B cell (primary cell): ENCODE measurements at regions not wholly inside any gene's neighbourhood (a gene's known extent, or its start where the extent isn't known, plus 50 kb on each side); places are given as distances from the start of the nearest gene placed in this dataset.
"Not testable (repeated sequence)": the region's sequence is repeated elsewhere in the genome, so short reads cannot be mapped to it uniquely, and the experiment has no call there.

Experiments
- ATAC-seq: fragments of 200-7000 bp; cut with Tn5 transposase; one replicate; pipeline ENCODE4 v1.10.0; 2021; ENCODE audit warnings: low read depth, mild to moderate bottlenecking, moderate number of reproducible peaks, moderate library complexity
- CTCF ChIA-PET: fragments of 350-600 bp; sonication (Branson Sonifier 250); formaldehyde crosslinking; loops from one replicate; lab custom pipeline; 2021; ENCODE audit warnings: antibody characterized with exemption, inconsistent platforms; lab: Charles Lee
- POLR2A ChIA-PET: fragments of 350-600 bp; sonication (Branson Sonifier 250); formaldehyde crosslinking; loops from one replicate; lab custom pipeline; 2021; ENCODE audit warnings: antibody characterized with exemption; lab: Charles Lee
- DNase-seq: peaks from one replicate; pipeline ENCODE4 v3.0.0; 2013
- H2AFZ ChIP-seq: 2 replicates; pipeline ENCODE4 v1.6.1; 2012; ENCODE audit warnings: mild to moderate bottlenecking, low read depth, low read length; ENCODE audit not compliant: insufficient read depth, poor library complexity, severe bottlenecking
- H3K27ac ChIP-seq, 2 donors: 1 replicate in 1 of 2; 2 replicates in 1 of 2; pipeline ENCODE4 v1.5.1; 2012 to 2013; ENCODE audit warnings: low read length in 2 of 2, mild to moderate bottlenecking in 2 of 2, moderate library complexity in 1 of 2
- H3K27me3 ChIP-seq, 4 experiments: fragments of 200-600 bp in 1 of 4; sonication (generic) in 1 of 4; replicated peaks in 1 of 4; 1 replicate in 2 of 4; 2 replicates in 2 of 4; pipeline versions ENCODE4 v1.6.1 to v1.7.0; 2013 to 2016; ENCODE audit warnings: low read length in 3 of 4, mild to moderate bottlenecking in 2 of 4, mixed read lengths in 1 of 4, moderate library complexity in 1 of 4; ENCODE audit not compliant: insufficient read depth in 4 of 4, control insufficient read depth in 3 of 4; ENCODE audit errors: control extremely low read depth in 1 of 4
- H3K36me3 ChIP-seq, 2 experiments: replicated peaks in 1 of 2; 1 replicate in 1 of 2; 2 replicates in 1 of 2; pipeline versions ENCODE4 v1.6.1 to v1.7.1; 2013; ENCODE audit warnings: low read length in 1 of 2; ENCODE audit not compliant: insufficient read depth in 2 of 2, control insufficient read depth in 1 of 2; ENCODE audit errors: control extremely low read depth in 1 of 2, extremely low read depth in 1 of 2
- H3K4me1 ChIP-seq, 2 donors: fragments of 200-600 bp in 1 of 2; sonication (generic) in 1 of 2; 1 replicate in 1 of 2; 2 replicates in 1 of 2; pipeline versions ENCODE4 v1.5.1 to v1.6.1; 2013 to 2017; ENCODE audit warnings: low read length in 2 of 2; ENCODE audit not compliant: control insufficient read depth in 2 of 2, insufficient read depth in 2 of 2
- H3K4me2 ChIP-seq: replicated peaks from 2 replicates; pipeline ENCODE3; 2012; ENCODE audit warnings: mild to moderate bottlenecking, low read depth, low read length; ENCODE audit not compliant: poor library complexity, severe bottlenecking
- H3K4me3 ChIP-seq, 5 experiments: fragments of 200-600 bp in 1 of 5; sonication (generic) in 1 of 5; 1 replicate in 3 of 5; 2 replicates in 2 of 5; pipeline versions ENCODE4 v1.5.1 to v1.7.0; 2011 to 2016; ENCODE audit warnings: low read length in 4 of 5, mild to moderate bottlenecking in 4 of 5, low read depth in 2 of 5, control low read depth in 1 of 5, moderate library complexity in 1 of 5; ENCODE audit not compliant: insufficient read depth in 1 of 5; ENCODE audit errors: control extremely low read depth in 1 of 5, extremely low read depth in 1 of 5
- H3K79me2 ChIP-seq: fragments of 200-600 bp; sonication (generic); one replicate; pipeline ENCODE4 v1.6.0; 2016; ENCODE audit warnings: low read length; ENCODE audit not compliant: control insufficient read depth, insufficient read depth
- H3K9ac ChIP-seq: fragments of 200-600 bp; sonication (generic); 2 replicates; pipeline ENCODE4 v1.6.1; 2017; ENCODE audit warnings: mild to moderate bottlenecking, low read length, moderate library complexity
- H3K9me3 ChIP-seq, 3 donors: one replicate each; pipeline versions ENCODE4 v1.6.1 to v1.7.1; 2013; ENCODE audit warnings: low read length in 2 of 3; ENCODE audit not compliant: control insufficient read depth in 2 of 3, insufficient read depth in 1 of 3; ENCODE audit errors: control extremely low read depth in 1 of 3
- H4K20me1 ChIP-seq: 2 replicates; pipeline ENCODE4 v1.6.0; 2012; ENCODE audit warnings: mild to moderate bottlenecking, low read length; ENCODE audit not compliant: insufficient read depth, control insufficient read depth, poor library complexity, severe bottlenecking
- H3K27ac Mint-ChIP-seq: one replicate; pipeline ENCODE4 v1.8.0; 2021; ENCODE audit warnings: mixed read lengths
- H3K27me3 Mint-ChIP-seq: one replicate; pipeline ENCODE4 v1.8.0; 2021; ENCODE audit warnings: mixed read lengths
- H3K4me1 Mint-ChIP-seq: one replicate; pipeline ENCODE4 v1.8.0; 2021; ENCODE audit warnings: mixed read lengths
- H3K4me3 Mint-ChIP-seq: one replicate; pipeline ENCODE4 v1.8.0; 2021; ENCODE audit warnings: mixed read lengths
- H3K9me3 Mint-ChIP-seq: one replicate; pipeline ENCODE4 v1.8.0; 2022; ENCODE audit warnings: mixed read lengths; ENCODE audit not compliant: insufficient read depth
- CTCF ChIP-seq: fragments of 200-600 bp; IDR thresholded peaks from one replicate; pipeline ENCODE4 v1.8.0; 2022; ENCODE audit warnings: antibody characterized with exemption, mild to moderate bottlenecking
- EZH2 ChIP-seq: IDR thresholded peaks from 2 replicates; pipeline ENCODE4 v1.6.1; 2012; ENCODE audit warnings: borderline replicate concordance, low read depth, mild to moderate bottlenecking, moderate library complexity, low read length; ENCODE audit not compliant: insufficient read depth, poor library complexity, severe bottlenecking
- WGBS: methylation state at CpG from one replicate; pipeline ENCODE4 v1.1.5; 2013; ENCODE audit warnings: missing lambda C conversion rate; ENCODE audit not compliant: insufficient coverage; 5-methylcytosine and 5-hydroxymethylcytosine counted together
- intact Hi-C: fragments of 100-400 bp; cut with micrococcal nuclease; formaldehyde crosslinking; loops from one replicate; pipeline ENCODE4 v1.10.0; 2022

DNA sequence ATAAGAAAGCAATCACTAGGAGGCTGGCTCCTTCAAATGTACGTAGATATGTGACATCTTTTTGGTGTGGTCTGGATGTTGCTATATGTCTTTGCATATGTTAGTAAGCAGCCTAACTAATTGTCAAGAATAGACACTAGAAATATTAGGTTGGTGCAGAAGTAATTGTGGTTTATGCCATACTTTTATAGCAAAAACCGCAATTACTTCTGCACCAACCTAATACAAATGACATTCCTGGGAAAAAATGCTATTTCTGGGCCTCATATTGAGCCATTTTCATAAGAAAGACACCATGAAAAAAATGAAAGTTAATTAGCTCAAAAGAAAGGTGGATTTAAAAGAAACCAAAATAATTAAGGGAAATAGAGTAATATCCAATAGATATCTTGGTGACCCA, 555.8 kb downstream of the ZNF385D start:
- CTCF ChIA-PET, result no interaction called here
- Mint-ChIP-seq H3K27ac (no peak overlapping the region), H3K27me3 (no peaks in the 10 kb centered on the region), H3K4me3 (no peak overlapping the region), H3K9me3 (peaks cover 2% of the 10 kb centered on the region), H3K4me1 (no peaks in the 10 kb centered on the region)
- ATAC-seq, result no peak
- no peak overlapping the region for H3K9ac ChIP-seq
- H4K20me1 ChIP-seq, result no peaks in the 10 kb centered on the region
- H2AFZ ChIP-seq, result no peak overlapping the region
- H3K4me3 ChIP-seq, result no peak overlapping the region
- H3K4me2 ChIP-seq, result no peak overlapping the region
- POLR2A ChIA-PET, result no interaction called here
- intact Hi-C loops, result no loop called here
- TF ChIP-seq EZH2, result no peak
- TF ChIP-seq CTCF, result no peak
- no peaks in the 10 kb centered on the region for H3K79me2 ChIP-seq
- no CpG with 5 or more reads among the region's 2 CpGs for WGBS
- no peak for DNase-seq
- no peaks in the 10 kb centered on the region for H3K9me3 ChIP-seq
- no peak overlapping the region for H3K27ac ChIP-seq
- H3K36me3 ChIP-seq, result no peaks in the 10 kb centered on the region
- no peaks in the 10 kb centered on the region for H3K4me1 ChIP-seq
- no peaks in the 10 kb centered on the region for H3K27me3 ChIP-seq

DNA sequence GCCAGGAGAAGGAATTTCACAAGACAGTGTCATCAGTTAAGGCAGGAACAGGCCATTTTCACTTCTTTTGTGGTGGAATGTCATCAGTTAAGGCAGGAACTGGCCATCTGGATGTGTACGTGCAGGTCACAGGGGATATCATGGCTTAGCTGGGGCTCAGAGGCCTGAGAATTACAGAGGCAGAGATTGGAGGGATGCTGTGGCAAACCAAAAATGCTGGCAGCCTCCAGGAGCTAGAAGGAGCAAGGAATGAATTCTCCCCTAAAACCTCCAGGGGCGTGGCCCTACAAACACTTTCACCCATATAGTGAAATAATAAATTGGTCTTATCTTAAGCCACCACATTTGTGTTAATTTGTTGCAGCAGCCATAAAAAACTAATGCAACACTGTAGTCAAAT, 557.0 kb downstream of the ZNF385D start:
- H3K79me2 ChIP-seq, H3K4me3 ChIP-seq, H3K27ac Mint-ChIP-seq, H3K4me1 Mint-ChIP-seq, CTCF ChIA-PET, intact Hi-C loops, ATAC-seq, H3K27me3 Mint-ChIP-seq, H3K4me1 ChIP-seq, H2AFZ ChIP-seq, H3K27ac ChIP-seq, H3K9ac ChIP-seq, H4K20me1 ChIP-seq, H3K36me3 ChIP-seq, H3K9me3 Mint-ChIP-seq, H3K4me3 Mint-ChIP-seq, H3K4me2 ChIP-seq, DNase-seq, POLR2A ChIA-PET, H3K9me3 ChIP-seq, H3K27me3 ChIP-seq: not testable (repeated sequence)
- WGBS, result no CpG with 5 or more reads among the region's 2 CpGs
